Activated naive CD4-positive, alpha-beta T cell treated with anti-CD3 and anti-CD28 coated beads, Interleukin-2, amount 10 ng/mL, durations not matched to agents 7 days and 5 days (primary cell): ENCODE measurements at regions not wholly inside any gene's neighbourhood (a gene's known extent, or its start where the extent isn't known, plus 50 kb on each side); places are given as distances from the start of the nearest gene placed in this dataset.

Source experiments
- CTCF ChIA-PET: fragments of 350-600 bp; sonication (Branson Sonifier 250); formaldehyde crosslinking; loops from one replicate; lab custom pipeline; 2021; ENCODE audit warnings: antibody characterized with exemption; lab: Charles Lee
- DNase-seq: peaks from one replicate; pipeline ENCODE4 v3.0.0-alpha.2; 2020
- H3K27ac Mint-ChIP-seq: one replicate; pipeline ENCODE4 v1.8.0; 2021; ENCODE audit warnings: mild to moderate bottlenecking, moderate library complexity, mixed read lengths
- H3K27me3 Mint-ChIP-seq: one replicate; pipeline ENCODE4 v1.8.0; 2021; ENCODE audit warnings: mild to moderate bottlenecking, mixed read lengths
- H3K36me3 Mint-ChIP-seq: one replicate; pipeline ENCODE4 v1.8.0; 2021; ENCODE audit warnings: mixed read lengths
- H3K4me1 Mint-ChIP-seq: one replicate; pipeline ENCODE4 v1.8.0; 2021; ENCODE audit warnings: mixed read lengths
- H3K4me3 Mint-ChIP-seq: one replicate; pipeline ENCODE4 v1.8.0; 2021; ENCODE audit warnings: mild to moderate bottlenecking, moderate library complexity, mixed read lengths
- H3K9me3 Mint-ChIP-seq: one replicate; pipeline ENCODE4 v1.8.0; 2021; ENCODE audit warnings: mixed read lengths

DNA sequence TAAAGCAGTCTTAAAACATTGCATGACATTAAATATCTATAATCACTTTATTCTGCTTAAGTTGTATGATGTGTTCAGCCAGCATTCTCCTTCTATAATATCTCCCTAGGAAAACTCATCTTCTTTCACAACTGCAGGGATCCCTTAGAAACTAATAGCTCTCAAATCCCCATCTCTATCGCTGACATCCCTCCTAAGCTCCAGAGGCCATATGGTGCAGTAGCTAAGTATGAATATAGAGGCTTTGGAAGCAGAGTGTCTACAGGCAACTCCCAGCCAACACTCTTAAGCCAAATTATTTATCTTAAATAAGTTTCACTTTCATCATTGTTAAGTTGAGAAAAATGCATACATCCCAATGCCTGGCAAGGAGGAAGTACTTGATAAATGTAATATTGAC, 349.5 kb upstream of the MIR17HG start:
- H3K9me3 Mint-ChIP-seq = no peaks in the 10 kb centered on the region
- no peaks in the 10 kb centered on the region for H3K36me3 Mint-ChIP-seq
- no peak overlapping the region for H3K4me3 Mint-ChIP-seq
- CTCF ChIA-PET = no interaction called here
- no peak overlapping the region for H3K27ac Mint-ChIP-seq
- H3K4me1 Mint-ChIP-seq = no peaks in the 10 kb centered on the region
- H3K27me3 Mint-ChIP-seq = no peaks in the 10 kb centered on the region
- DNase-seq = no peak

DNA sequence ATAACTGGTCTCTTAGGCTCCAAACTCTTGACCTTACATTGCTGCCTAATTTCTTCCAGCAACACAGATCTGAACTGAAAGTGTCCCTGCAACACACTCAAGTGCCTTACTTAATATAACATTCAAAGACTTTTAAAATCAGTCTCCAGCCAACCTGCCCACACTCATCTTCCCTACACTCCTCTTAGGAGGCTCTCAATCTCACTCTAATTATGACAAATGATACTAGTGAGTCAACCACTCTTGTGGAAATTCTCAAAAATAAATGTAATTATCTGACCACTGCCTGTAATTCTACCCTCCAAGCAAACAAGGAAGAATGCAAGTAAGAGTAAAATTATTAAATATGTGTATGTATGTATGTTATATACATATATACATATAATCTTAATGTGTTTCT, 348.1 kb upstream of the MIR17HG start:
- Mint-ChIP-seq H3K9me3 (no peaks in the 10 kb centered on the region), H3K4me3 (no peak overlapping the region), H3K27ac (no peak overlapping the region)

DNA sequence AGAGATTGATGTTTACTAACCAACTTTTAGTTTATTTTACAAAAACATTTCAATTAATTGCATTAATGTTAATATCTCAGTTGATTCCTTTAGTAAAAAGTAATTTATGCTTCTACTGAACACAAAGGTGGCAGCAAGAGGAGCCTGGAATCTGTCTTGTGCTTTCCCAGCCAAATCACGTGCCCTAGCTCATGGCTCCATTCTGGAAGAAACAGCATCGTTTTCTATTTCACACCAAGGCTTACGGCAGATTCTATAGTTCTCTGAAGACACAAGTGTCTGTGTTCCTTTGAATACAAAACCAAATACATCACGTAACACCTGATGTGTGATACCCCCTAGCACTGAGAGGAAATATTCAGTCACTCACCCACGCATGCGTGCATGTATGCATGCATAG, 346.1 kb upstream of the MIR17HG start:
- H3K36me3 Mint-ChIP-seq = no peaks in the 10 kb centered on the region
- H3K9me3 Mint-ChIP-seq = peaks cover 2% of the 10 kb centered on the region
- H3K27me3 Mint-ChIP-seq = no peaks in the 10 kb centered on the region
- H3K27ac Mint-ChIP-seq = no peak overlapping the region
- no peaks in the 10 kb centered on the region for H3K4me1 Mint-ChIP-seq
- CTCF ChIA-PET = no interaction called here
- DNase-seq = no peak
- H3K4me3 Mint-ChIP-seq = no peak overlapping the region

More for the DNA sequence above, 348.1 kb upstream of the MIR17HG start:
- no peak for DNase-seq
- Mint-ChIP-seq H3K36me3 (no peaks in the 10 kb centered on the region), H3K4me1 (no peaks in the 10 kb centered on the region), H3K27me3 (no peaks in the 10 kb centered on the region)
- CTCF ChIA-PET = no interaction called here

DNA sequence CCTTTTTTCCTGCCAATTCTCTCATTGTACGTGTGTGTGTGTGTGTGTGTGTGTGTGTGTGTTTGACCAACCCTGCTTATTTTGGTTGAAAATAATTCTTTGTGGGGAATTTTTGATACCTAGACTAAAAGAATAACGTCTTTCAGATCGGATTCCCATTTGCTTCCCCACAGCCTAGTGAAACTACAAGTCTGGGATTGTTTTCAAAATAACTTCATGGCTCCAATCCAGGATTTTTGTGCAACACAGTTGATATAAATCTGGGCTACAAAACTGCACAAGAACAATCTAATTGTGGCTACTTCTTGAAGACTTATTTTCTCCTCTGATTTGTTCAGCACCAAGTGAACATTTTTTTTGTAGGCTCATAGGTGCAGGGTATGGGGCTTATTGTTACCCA, 332.8 kb upstream of the MIR17HG start:
- H3K9me3 Mint-ChIP-seq = no peaks in the 10 kb centered on the region
- DNase-seq = no peak
- no peaks in the 10 kb centered on the region for H3K27me3 Mint-ChIP-seq
- no peak overlapping the region for H3K27ac Mint-ChIP-seq
- H3K4me3 Mint-ChIP-seq = no peak overlapping the region
- H3K4me1 Mint-ChIP-seq = no peaks in the 10 kb centered on the region
- H3K36me3 Mint-ChIP-seq = no peaks in the 10 kb centered on the region
- CTCF ChIA-PET = no interaction called here

DNA sequence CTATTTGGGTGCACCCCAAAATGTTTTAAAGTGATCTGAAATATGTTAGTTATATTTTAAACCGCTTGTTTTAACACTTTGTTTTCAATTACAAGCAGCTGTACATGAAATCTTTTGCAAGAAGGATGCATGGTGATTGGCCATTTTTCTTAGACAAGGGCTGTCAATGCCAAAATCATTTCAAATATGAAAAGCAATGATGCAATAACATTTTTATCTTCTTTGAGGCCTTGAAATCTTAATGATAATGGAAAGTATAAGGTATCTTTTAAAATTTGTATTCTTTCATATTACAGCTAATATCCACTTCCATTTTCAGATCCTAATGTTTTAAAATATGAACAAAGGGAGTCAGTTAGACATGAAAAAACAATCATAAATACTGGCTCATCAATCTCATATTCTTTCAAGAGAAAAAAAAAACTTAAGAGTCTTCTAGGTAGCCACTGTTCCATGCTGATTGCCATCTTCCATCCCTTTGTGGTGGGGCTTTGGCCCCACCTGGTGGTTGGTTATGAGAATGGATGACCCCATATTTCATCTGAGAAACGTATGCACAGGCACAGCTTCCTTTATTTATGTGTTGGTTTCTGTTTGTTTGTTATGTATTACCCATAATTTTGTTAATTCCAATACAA, 330.3 kb upstream of the MIR17HG start:
- DNase-seq = peak; percentile 31
- H3K27me3 Mint-ChIP-seq = no peaks in the 10 kb centered on the region
- H3K36me3 Mint-ChIP-seq = no peaks in the 10 kb centered on the region
- H3K4me3 Mint-ChIP-seq = no peak overlapping the region
- H3K4me1 Mint-ChIP-seq = no peaks in the 10 kb centered on the region
- CTCF ChIA-PET = no interaction called here
- H3K27ac Mint-ChIP-seq = no peak overlapping the region
- H3K9me3 Mint-ChIP-seq = no peaks in the 10 kb centered on the region

DNA sequence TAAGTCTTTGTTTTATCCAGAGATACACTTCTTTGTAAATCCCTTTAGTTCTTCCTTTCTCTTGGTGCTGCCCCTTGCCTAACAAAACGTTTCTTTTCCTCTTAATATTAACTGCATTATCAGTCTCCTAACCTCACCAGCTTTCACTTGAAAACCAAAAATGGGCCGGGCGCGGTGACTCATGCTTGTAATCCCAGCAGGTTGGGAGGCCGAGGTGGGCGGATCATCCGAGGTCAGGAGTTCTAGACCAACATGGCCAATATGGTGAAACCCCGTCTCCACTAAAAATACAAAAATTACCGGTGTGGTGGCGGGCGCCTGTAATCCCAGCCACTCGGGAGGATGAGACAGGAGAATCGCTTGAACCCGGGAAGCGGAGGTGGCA, 329.8 kb upstream of the MIR17HG start:
- H3K9me3 Mint-ChIP-seq = no peaks in the 10 kb centered on the region
- CTCF ChIA-PET = no interaction called here
- H3K27ac Mint-ChIP-seq = no peak overlapping the region
- no peaks in the 10 kb centered on the region for H3K36me3 Mint-ChIP-seq
- DNase-seq = no peak
- no peaks in the 10 kb centered on the region for H3K27me3 Mint-ChIP-seq
- H3K4me1 Mint-ChIP-seq = no peaks in the 10 kb centered on the region
- no peak overlapping the region for H3K4me3 Mint-ChIP-seq

DNA sequence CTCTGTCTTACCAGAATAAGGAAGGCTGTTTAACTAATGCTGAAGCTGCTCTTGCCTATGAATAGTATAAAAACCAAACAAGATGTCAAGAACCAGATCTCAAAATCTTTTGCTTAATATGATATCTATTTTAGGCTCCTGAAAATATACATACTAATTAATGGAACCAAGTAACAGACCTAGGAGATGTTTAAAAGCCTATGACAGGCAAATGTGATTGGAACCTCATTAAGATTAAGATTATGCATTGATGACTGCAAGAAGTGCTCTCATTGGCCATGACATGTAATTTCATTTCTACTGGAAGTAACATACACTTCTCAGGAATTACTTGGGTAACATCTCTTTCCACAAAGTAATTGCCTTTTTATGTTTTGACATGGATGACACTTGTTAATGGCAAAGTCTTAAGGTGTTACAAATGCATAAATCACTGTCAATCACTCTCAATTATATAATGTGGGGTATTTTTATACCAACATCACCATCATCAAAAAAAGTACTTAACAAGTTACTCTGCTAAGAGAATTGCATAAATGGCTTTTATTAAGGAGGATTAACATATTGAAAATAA, 326.9 kb upstream of the MIR17HG start:
- Mint-ChIP-seq H3K27ac (no peak overlapping the region), H3K27me3 (no peaks in the 10 kb centered on the region), H3K4me1 (no peaks in the 10 kb centered on the region), H3K9me3 (no peaks in the 10 kb centered on the region), H3K36me3 (no peaks in the 10 kb centered on the region), H3K4me3 (no peak overlapping the region)
- no peak for DNase-seq
- CTCF ChIA-PET = no interaction called here

DNA sequence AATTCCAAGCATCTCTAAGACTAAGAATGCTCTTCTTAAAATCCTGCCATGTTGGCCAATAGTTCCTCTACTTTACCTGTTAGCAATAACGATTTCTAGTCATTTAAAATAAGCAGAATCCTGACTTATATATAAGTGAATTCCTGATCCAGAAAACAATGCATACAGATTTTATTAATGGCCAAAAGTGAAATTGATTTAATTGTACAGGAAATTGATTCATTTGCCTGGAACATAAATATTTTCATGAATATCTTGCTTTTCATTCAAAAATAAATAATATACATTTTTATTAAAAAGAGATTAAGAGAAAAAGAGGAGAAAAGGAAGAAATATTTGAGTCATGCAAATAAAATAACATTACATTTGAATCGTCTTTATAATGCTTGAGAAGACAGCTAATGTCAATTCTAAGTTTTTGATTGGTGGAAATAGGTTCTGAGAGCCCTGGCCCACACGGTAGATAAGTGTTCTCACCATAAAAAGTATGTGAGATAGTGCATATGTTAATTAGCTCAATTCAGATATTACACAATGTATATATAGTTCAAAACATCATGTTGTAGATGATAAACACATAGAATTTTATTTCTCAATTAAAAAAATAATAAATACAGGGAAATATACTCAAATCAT, 323.2 kb upstream of the MIR17HG start:
- H3K4me3 Mint-ChIP-seq = no peak overlapping the region
- no peaks in the 10 kb centered on the region for H3K9me3 Mint-ChIP-seq
- no peaks in the 10 kb centered on the region for H3K4me1 Mint-ChIP-seq
- CTCF ChIA-PET = no interaction called here
- H3K27me3 Mint-ChIP-seq = no peaks in the 10 kb centered on the region
- no peaks in the 10 kb centered on the region for H3K36me3 Mint-ChIP-seq
- H3K27ac Mint-ChIP-seq = no peak overlapping the region
- no peak for DNase-seq

DNA sequence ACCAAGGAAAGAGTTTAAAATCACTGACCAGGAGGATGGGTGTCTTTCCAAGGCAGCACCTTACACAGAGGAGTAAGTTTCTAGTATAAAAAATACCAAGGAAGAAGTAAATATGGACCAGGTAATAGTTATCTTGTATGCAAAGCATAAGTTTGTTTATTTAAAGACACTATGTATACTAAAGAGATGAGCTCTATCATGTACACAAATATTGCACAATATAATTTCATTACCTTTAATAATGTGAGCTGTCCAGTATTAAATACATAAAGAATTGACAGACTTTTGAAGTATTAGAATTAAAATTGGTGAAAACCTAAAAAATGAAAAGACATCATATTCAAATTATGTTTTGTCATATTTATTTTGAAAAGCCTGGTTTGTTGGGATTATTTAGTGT, 322.0 kb upstream of the MIR17HG start:
- CTCF ChIA-PET = no interaction called here
- no peaks in the 10 kb centered on the region for H3K9me3 Mint-ChIP-seq
- no peak overlapping the region for H3K27ac Mint-ChIP-seq
- H3K27me3 Mint-ChIP-seq = no peaks in the 10 kb centered on the region
- H3K36me3 Mint-ChIP-seq = no peaks in the 10 kb centered on the region
- H3K4me1 Mint-ChIP-seq = no peaks in the 10 kb centered on the region
- DNase-seq = no peak
- no peak overlapping the region for H3K4me3 Mint-ChIP-seq

DNA sequence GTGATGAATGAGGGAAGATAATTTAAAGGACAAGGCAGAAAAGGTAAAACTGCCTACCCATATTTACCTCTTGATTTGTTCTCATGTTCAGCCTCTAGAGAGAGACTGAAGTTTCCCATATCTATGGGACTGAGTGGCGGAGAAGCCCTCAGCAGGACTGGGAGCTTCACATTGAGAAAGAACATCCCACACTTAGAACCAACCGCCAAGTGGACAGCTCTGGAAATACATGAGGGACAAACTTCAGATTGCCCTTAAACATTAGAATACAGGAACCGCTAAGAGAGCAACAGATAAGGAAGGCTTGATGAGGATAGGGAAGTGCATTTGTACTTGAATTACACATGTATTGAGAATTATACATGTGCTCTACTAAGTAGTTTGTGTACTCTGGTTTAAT, 316.0 kb upstream of the MIR17HG start:
- Mint-ChIP-seq H3K36me3 (no peaks in the 10 kb centered on the region), H3K4me1 (no peaks in the 10 kb centered on the region), H3K4me3 (no peak overlapping the region), H3K9me3 (no peaks in the 10 kb centered on the region), H3K27ac (no peak overlapping the region), H3K27me3 (no peaks in the 10 kb centered on the region)
- CTCF ChIA-PET = no interaction called here
- DNase-seq = no peak

DNA sequence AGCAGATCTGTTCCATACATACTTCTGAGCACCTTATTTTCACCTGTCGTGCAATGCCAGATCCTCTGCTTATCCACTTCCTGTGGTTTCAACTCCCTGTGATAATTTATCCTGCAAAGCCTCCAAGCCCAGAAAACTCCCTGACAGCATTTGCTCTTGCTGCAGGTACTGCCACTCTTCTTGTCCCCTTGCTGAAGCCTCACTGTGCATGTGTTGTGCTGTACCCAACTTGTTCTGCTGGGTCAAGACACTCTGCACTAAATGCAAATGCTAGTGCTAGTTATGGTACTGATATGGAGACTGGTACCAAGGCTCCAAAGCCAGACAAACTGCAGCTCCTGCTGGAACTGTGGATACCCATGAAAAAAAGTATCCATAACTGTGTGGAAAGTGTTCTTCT, 315.4 kb upstream of the MIR17HG start:
- H3K36me3 Mint-ChIP-seq = no peaks in the 10 kb centered on the region
- H3K4me3 Mint-ChIP-seq = no peak overlapping the region
- no peak for DNase-seq
- no peaks in the 10 kb centered on the region for H3K4me1 Mint-ChIP-seq
- no peak overlapping the region for H3K27ac Mint-ChIP-seq
- H3K9me3 Mint-ChIP-seq = no peaks in the 10 kb centered on the region
- no peaks in the 10 kb centered on the region for H3K27me3 Mint-ChIP-seq
- CTCF ChIA-PET = no interaction called here

DNA sequence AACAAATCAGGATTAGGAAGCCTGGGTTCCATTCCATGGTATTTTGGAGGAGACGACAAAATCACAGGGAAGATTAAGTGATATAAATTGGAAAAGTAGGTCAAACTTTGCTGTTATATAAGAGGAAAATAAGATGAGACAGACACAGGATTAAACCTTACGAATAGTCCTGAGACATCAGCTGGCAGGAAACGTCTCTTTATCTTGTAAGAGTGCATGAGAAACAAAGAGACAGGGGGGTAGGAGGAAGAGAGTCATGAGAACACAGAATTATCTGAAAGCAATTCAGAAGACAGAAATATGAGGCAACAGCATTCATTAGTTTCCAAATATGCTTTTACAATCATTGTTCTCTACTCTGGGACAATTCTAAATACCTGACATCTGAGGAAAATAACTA, 310.6 kb upstream of the MIR17HG start:
- DNase-seq = no peak
- CTCF ChIA-PET = no interaction called here
- Mint-ChIP-seq H3K27ac (no peak overlapping the region), H3K4me1 (no peaks in the 10 kb centered on the region), H3K36me3 (no peaks in the 10 kb centered on the region), H3K9me3 (no peaks in the 10 kb centered on the region), H3K27me3 (no peaks in the 10 kb centered on the region), H3K4me3 (no peak overlapping the region)

DNA sequence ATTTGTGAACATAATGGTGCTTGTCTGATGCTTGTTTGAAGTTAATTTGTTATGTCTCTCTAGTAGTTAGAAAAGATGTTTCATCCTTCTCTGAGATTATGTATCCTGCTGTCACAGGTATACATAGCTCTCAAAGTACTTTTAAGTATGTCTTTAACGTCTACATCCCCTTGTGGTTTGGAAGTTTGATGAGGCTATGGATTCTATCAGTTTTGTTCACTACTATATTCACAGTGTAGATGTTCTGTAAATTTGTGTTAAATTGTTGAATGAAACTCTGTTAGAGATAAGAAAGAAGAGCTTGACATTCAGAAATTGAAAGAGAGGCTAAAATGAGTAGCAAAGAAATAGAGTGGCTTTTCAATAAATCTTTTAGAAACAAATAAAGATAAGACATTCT, 304.6 kb upstream of the MIR17HG start:
- no peaks in the 10 kb centered on the region for H3K36me3 Mint-ChIP-seq
- no peak for DNase-seq
- no peaks in the 10 kb centered on the region for H3K27me3 Mint-ChIP-seq
- CTCF ChIA-PET = no interaction called here
- no peaks in the 10 kb centered on the region for H3K9me3 Mint-ChIP-seq
- no peak overlapping the region for H3K27ac Mint-ChIP-seq
- no peaks in the 10 kb centered on the region for H3K4me1 Mint-ChIP-seq
- H3K4me3 Mint-ChIP-seq = no peak overlapping the region

DNA sequence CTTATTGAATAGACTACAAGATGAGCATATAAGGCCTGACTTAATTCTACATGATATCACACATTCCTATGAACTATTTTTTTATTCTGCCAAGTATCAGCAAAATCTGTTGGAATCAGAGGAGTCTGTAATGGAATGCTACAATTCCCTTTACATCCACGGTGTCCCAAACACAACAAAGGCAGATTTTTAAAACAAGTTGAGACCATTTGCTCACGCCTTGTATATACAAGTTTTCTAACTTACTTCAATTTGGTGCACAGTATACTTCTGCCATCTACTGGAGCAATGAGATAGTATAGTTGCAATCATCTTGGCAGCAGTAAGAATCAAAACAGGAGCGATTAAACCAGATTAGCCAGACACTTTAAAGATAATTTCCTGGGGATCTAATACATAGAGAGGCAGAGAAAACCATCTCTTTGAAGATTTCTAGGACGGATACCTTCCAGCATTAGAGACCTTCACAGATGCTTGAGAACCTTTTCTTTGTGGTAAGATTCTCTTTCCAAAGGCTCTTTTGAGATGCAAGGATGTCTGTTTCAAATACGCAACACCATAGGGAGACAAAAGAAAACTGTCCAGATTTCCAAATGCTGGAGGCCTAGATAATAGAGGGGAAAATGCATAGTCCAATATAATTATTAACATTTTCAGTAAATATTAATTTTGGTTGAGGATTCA, 302.0 kb upstream of the MIR17HG start:
- Mint-ChIP-seq H3K27me3 (no peaks in the 10 kb centered on the region), H3K9me3 (peaks cover 1% of the 10 kb centered on the region), H3K4me1 (no peaks in the 10 kb centered on the region), H3K27ac (no peak overlapping the region), H3K4me3 (no peak overlapping the region), H3K36me3 (no peaks in the 10 kb centered on the region)
- CTCF ChIA-PET = no interaction called here
- no peak for DNase-seq
